K562 (cell line): ENCODE measurements at regions not wholly inside any gene's neighbourhood (a gene's known extent, or its start where the extent isn't known, plus 50 kb on each side); places are given as distances from the start of the nearest gene placed in this dataset.

Experiments used
- ATAC-seq: fragments of 200-7000 bp; cut with Tn5 transposase; 3 replicates; pipeline ENCODE4 v1.9.1; 2020; ENCODE audit warnings: moderate library complexity
- BruUV-seq: library from RNA; stranded (reverse); fragments of 400-500 nt; replicated peaks from 2 replicates; lab custom pipeline; 2021; lab: Mats Ljungman, UMichigan
- CTCF ChIA-PET: fragments of 300-600 bp; formaldehyde crosslinking; extraction: SDS; loops from one replicate; lab custom pipeline; 2021; ENCODE audit warnings: low intra/inter-chr PET ratio; lab: Yijun Ruan, JAX
- POLR2A ChIA-PET: fragments of 300-600, 350-650 bp; sonication (Branson Sonifier 250); formaldehyde crosslinking; extraction: SDS; loops from one replicate; lab custom pipeline; 2021; ENCODE audit warnings: antibody characterized with exemption, inconsistent platforms; lab: Yijun Ruan, JAX
- DNase-seq, 4 experiments: peaks; one replicate each; pipeline versions ENCODE4 v3.0.0 to v3.0.0-alpha.2; 2011 to 2018; ENCODE audit warnings: low spot score in 3 of 4, mixed read lengths in 3 of 4; ENCODE audit errors: extremely low read depth in 1 of 4
- FAIRE-seq: peaks from 2 replicates; lab custom pipeline; 2011; peaks lifted over from hg19 to GRCh38; lab: Jason Lieb, UNC
- H2AFZ ChIP-seq: 2 replicates; pipeline ENCODE4 v1.6.0; 2011; ENCODE audit warnings: low read depth, low read length, control low read depth, inconsistent platforms
- H3K27ac ChIP-seq: fragments of 200-600 bp; 3 replicates; pipeline ENCODE4 v1.8.0; 2011; ENCODE audit warnings: low read depth, mild to moderate bottlenecking, control low read depth, inconsistent platforms, low read length, moderate library complexity, mixed read lengths; ENCODE audit errors: extremely low read depth
- H3K27me3 ChIP-seq, 2 experiments: fragments of 300-600 bp in 1 of 2; 2 replicates in 1 of 2; 3 replicates in 1 of 2; pipeline versions ENCODE4 v1.6.0 to v1.8.0; 2011; ENCODE audit warnings: inconsistent platforms in 2 of 2, low read length in 2 of 2, mild to moderate bottlenecking in 1 of 2, mixed read lengths in 1 of 2, moderate library complexity in 1 of 2; ENCODE audit not compliant: control insufficient read depth in 2 of 2, insufficient read depth in 2 of 2
- H3K36me3 ChIP-seq: fragments of 300-600 bp; 3 replicates; pipeline ENCODE4 v1.8.0; 2011; ENCODE audit warnings: mild to moderate bottlenecking, low read length, inconsistent platforms; ENCODE audit not compliant: control insufficient read depth, insufficient read depth
- H3K4me1 ChIP-seq, 2 experiments: fragments of 200-600 bp in 1 of 2; replicated peaks in 1 of 2; 2 replicates in 1 of 2; 3 replicates in 1 of 2; pipeline versions ENCODE4 v1.5.1 to v1.8.0; 2011; ENCODE audit warnings: inconsistent platforms in 2 of 2, low read length in 2 of 2, mild to moderate bottlenecking in 1 of 2, mixed read lengths in 1 of 2, moderate library complexity in 1 of 2; ENCODE audit not compliant: control insufficient read depth in 2 of 2, insufficient read depth in 2 of 2
- H3K4me2 ChIP-seq: 2 replicates; pipeline ENCODE4 v1.6.1; 2011; ENCODE audit warnings: low read length, control low read depth, inconsistent platforms, mixed read lengths; ENCODE audit not compliant: insufficient read depth
- H3K4me3 ChIP-seq: fragments of 200-600 bp; sonication (generic), shearing (Covaris generic); 2 replicates; pipeline ENCODE4 v1.5.1; 2016; ENCODE audit warnings: control low read depth, inconsistent platforms
- H3K79me2 ChIP-seq: fragments of 200-600 bp; 3 replicates; pipeline ENCODE4 v1.8.0; 2011; ENCODE audit warnings: low read length, inconsistent platforms; ENCODE audit not compliant: control insufficient read depth, insufficient read depth
- H3K9ac ChIP-seq, 2 experiments: 2 replicates each; pipeline versions ENCODE4 v1.6.0 to v1.6.1; 2011; ENCODE audit warnings: low read depth in 2 of 2, low read length in 2 of 2, control low read depth in 1 of 2, inconsistent platforms in 1 of 2, mild to moderate bottlenecking in 1 of 2, mixed read lengths in 1 of 2; ENCODE audit not compliant: insufficient read depth in 1 of 2
- H3K9me1 ChIP-seq: one replicate; pipeline ENCODE4 v1.6.0; 2011; ENCODE audit warnings: inconsistent platforms, mild to moderate bottlenecking, low read length, moderate library complexity; ENCODE audit not compliant: control insufficient read depth, insufficient read depth
- H3K9me3 ChIP-seq: replicated peaks from 2 replicates; pipeline ENCODE4 v1.5.1; 2011; ENCODE audit warnings: low read depth, low read length, inconsistent platforms; ENCODE audit not compliant: control insufficient read depth, insufficient read depth
- H4K20me1 ChIP-seq: replicated peaks from 2 replicates; pipeline ENCODE4 v1.6.1; 2011; ENCODE audit warnings: low read length, inconsistent platforms, mixed read lengths; ENCODE audit not compliant: control insufficient read depth, insufficient read depth
- CCAR2 ChIP-seq: fragments of 200-400 bp; formaldehyde crosslinking; IDR thresholded peaks from 2 replicates; pipeline ENCODE4 v1.6.1; 2017; ENCODE audit warnings: mild to moderate bottlenecking, low read depth, low read length
- DPF2 ChIP-seq: fragments of 450-650 bp; IDR thresholded peaks from 2 replicates; pipeline ENCODE4 v1.6.1; 2016
- ESRRB ChIP-seq: fragments of 250-450 bp; sonication (Bioruptor Pico); IDR thresholded peaks from 2 replicates; pipeline ENCODE4 v1.5.0; 2020; ENCODE audit warnings: mild to moderate bottlenecking, moderate library complexity, borderline replicate concordance
- ETV5 ChIP-seq: sonication (generic); formaldehyde crosslinking; IDR thresholded peaks from 2 replicates; pipeline ENCODE4 v1.4.0; 2020; ENCODE audit warnings: low read depth, mild to moderate bottlenecking, missing genetic modification reagents
- ILF3 ChIP-seq: fragments of 450-650 bp; IDR thresholded peaks from 2 replicates; pipeline ENCODE4 v1.6.1; 2018; ENCODE audit warnings: antibody characterized with exemption, mild to moderate bottlenecking, moderate library complexity, borderline replicate concordance
- PRMT5 ChIP-seq: sonication (generic); formaldehyde crosslinking; IDR thresholded peaks from 2 replicates; pipeline ENCODE4 v1.5.0; 2020; ENCODE audit warnings: missing genetic modification reagents
- SLC30A9 ChIP-seq: fragments of 250-450 bp; sonication (Bioruptor Pico); IDR thresholded peaks from 2 replicates; pipeline ENCODE4 v1.8.0; 2022; ENCODE audit warnings: mild to moderate bottlenecking, moderate library complexity
- TAF15 ChIP-seq: fragments of 200-400 bp; formaldehyde crosslinking; IDR thresholded peaks from 2 replicates; pipeline ENCODE4 v1.6.1; 2017; ENCODE audit warnings: mild to moderate bottlenecking, low read depth, low read length, moderate library complexity
- WHSC1 ChIP-seq: IDR thresholded peaks from one replicate; pipeline ENCODE4 v1.6.1; 2012; ENCODE audit warnings: low read length, control low read depth, inconsistent platforms
- XRCC3 ChIP-seq: fragments of 450-650 bp; IDR thresholded peaks from 2 replicates; pipeline ENCODE4 v1.6.1; 2017; ENCODE audit warnings: mild to moderate bottlenecking, moderate library complexity
- YBX1 ChIP-seq: fragments of 450-650 bp; IDR thresholded peaks from 2 replicates; pipeline ENCODE4 v1.7.1; 2016; ENCODE audit warnings: mild to moderate bottlenecking
- ZNF217 ChIP-seq: sonication (generic); formaldehyde crosslinking; IDR thresholded peaks from 2 replicates; pipeline ENCODE4 v1.8.0; 2022; ENCODE audit warnings: mild to moderate bottlenecking, missing genetic modification reagents
- ZNF232 ChIP-seq: sonication (generic); formaldehyde crosslinking; IDR thresholded peaks from 2 replicates; pipeline ENCODE4 v1.8.0; 2022; ENCODE audit warnings: mild to moderate bottlenecking, missing genetic modification reagents
- ZNF239 ChIP-seq: fragments of 250-450 bp; sonication (Bioruptor Pico); IDR thresholded peaks from 2 replicates; pipeline ENCODE4 v1.4.0; 2020; ENCODE audit warnings: mild to moderate bottlenecking
- ZNF324 ChIP-seq: fragments of 250-450 bp; sonication (Bioruptor Pico); IDR thresholded peaks from 2 replicates; pipeline ENCODE4 v1.4.0; 2020; ENCODE audit warnings: mild to moderate bottlenecking
- ZNF696 ChIP-seq: fragments of 250-450 bp; sonication (Bioruptor Pico); conservative IDR thresholded peaks from 2 replicates; pipeline ENCODE4 v1.4.0; 2020; ENCODE audit warnings: mild to moderate bottlenecking, moderate library complexity
- WGBS: fragments of 100-300 bp; shearing (Covaris generic); methylation state at CpG from one replicate; pipeline ENCODE4 v1.1.6; 2016; ENCODE audit warnings: low coverage, mixed read lengths; ENCODE audit not compliant: insufficient coverage; ENCODE audit errors: missing lambda C conversion rate; 5-methylcytosine and 5-hydroxymethylcytosine counted together
- in situ Hi-C: fragments of 300-500 bp; cut with MboI; formaldehyde crosslinking; loops from 4 replicates; pipeline ENCODE4 v1.15.0; 2018; ENCODE audit warnings: inconsistent platforms, mixed read lengths
- intact Hi-C: fragments of 100-400 bp; cut with micrococcal nuclease; formaldehyde crosslinking; loops from 2 replicates; pipeline ENCODE4 v1.14.2; 2022
- TF ChIP-seq, protein P1 (sequence below): fragments of 250-450 bp; sonication (Bioruptor Pico); IDR thresholded peaks from 2 replicates; pipeline ENCODE4 v1.9.0; 2021; ENCODE audit warnings: mild to moderate bottlenecking, inconsistent platforms
- TF ChIP-seq, protein P2 (sequence below): conservative IDR thresholded peaks from 2 replicates; pipeline ENCODE4 v1.6.1; 2011; ENCODE audit warnings: low read depth, mild to moderate bottlenecking, low read length; ENCODE audit not compliant: control insufficient read depth
- TF ChIP-seq, protein P3 (sequence below): fragments of 450-650 bp; conservative IDR thresholded peaks from 2 replicates; pipeline ENCODE4 v1.6.1; 2016; ENCODE audit warnings: missing genetic modification characterization, low read depth, mild to moderate bottlenecking, missing compliant biosample characterization, moderate library complexity

DNA sequence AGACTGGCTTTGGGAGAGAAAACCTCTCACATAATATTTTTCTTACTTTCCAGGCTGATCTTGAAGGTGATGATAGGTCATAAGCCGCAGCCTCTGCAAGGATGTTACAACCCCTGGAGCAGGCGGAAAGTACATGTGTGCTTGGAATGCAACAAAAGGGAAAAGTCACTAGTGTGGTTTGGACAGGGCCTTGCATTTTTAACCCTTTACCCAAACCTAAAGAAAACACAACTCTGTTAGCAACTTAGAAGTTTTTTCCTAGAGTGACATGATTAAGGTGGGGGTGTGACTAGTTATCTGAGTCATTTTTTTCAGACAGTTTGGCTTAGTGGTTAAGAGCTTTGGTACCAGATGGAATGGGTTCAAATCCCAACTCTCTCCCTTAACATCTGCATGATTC lies 97.0 kb downstream of the TMEM30B start:
- FAIRE-seq (no peak), ATAC-seq (no peak)
- H3K9me1 ChIP-seq = no peaks in the 10 kb centered on the region

More for the DNA sequence above, 97.0 kb downstream of the TMEM30B start:
- no peak overlapping the region for H3K4me2 ChIP-seq
- no peaks in the 10 kb centered on the region for H3K9me3 ChIP-seq
- H3K79me2 ChIP-seq = no peaks in the 10 kb centered on the region
- no peak overlapping the region for H3K9ac ChIP-seq
- intact Hi-C loops (loop anchor here (10.0 kb wide), 1 partner anchor 149 kb away; no protein-coding TSS in a partner anchor), in situ Hi-C loops (no loop called here)
- no TSS peak for BruUV-seq
- CTCF ChIA-PET = no interaction called here
- POLR2A ChIA-PET = no interaction called here
- peaks cover 0 to 8% of the 10 kb centered on the region in 2 experiments; a peak in 2 of 5 replicates for H3K4me1 ChIP-seq
- TF ChIP-seq ETV5 = no peak
- no peak for TF ChIP-seq ZNF324 (CRISPR knock-in tag)
- no peak for TF ChIP-seq ZNF217 (CRISPR knock-in tag)
- TF ChIP-seq XRCC3 = no peak
- no peak for TF ChIP-seq CCAR2
- no peak for TF ChIP-seq PRMT5 (CRISPR knock-in tag)
- no peak for TF ChIP-seq SLC30A9 (CRISPR knock-in tag)
- TF ChIP-seq, protein P1, sequence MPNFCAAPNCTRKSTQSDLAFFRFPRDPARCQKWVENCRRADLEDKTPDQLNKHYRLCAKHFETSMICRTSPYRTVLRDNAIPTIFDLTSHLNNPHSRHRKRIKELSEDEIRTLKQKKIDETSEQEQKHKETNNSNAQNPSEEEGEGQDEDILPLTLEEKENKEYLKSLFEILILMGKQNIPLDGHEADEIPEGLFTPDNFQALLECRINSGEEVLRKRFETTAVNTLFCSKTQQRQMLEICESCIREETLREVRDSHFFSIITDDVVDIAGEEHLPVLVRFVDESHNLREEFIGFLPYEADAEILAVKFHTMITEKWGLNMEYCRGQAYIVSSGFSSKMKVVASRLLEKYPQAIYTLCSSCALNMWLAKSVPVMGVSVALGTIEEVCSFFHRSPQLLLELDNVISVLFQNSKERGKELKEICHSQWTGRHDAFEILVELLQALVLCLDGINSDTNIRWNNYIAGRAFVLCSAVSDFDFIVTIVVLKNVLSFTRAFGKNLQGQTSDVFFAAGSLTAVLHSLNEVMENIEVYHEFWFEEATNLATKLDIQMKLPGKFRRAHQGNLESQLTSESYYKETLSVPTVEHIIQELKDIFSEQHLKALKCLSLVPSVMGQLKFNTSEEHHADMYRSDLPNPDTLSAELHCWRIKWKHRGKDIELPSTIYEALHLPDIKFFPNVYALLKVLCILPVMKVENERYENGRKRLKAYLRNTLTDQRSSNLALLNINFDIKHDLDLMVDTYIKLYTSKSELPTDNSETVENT (CRISPR knock-in tag) = no peak
- TF ChIP-seq YBX1 = no peak
- TF ChIP-seq WHSC1 = no peak
- TF ChIP-seq, protein P2, sequence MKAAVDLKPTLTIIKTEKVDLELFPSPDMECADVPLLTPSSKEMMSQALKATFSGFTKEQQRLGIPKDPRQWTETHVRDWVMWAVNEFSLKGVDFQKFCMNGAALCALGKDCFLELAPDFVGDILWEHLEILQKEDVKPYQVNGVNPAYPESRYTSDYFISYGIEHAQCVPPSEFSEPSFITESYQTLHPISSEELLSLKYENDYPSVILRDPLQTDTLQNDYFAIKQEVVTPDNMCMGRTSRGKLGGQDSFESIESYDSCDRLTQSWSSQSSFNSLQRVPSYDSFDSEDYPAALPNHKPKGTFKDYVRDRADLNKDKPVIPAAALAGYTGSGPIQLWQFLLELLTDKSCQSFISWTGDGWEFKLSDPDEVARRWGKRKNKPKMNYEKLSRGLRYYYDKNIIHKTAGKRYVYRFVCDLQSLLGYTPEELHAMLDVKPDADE = no peak
- TF ChIP-seq ILF3 = no peak
- TF ChIP-seq ZNF232 (CRISPR knock-in tag) = no peak
- TF ChIP-seq TAF15 = no peak
- no peak for TF ChIP-seq DPF2
- no peak for TF ChIP-seq ESRRB
- TF ChIP-seq ZNF239 (CRISPR knock-in tag) = no peak
- TF ChIP-seq, protein P3, sequence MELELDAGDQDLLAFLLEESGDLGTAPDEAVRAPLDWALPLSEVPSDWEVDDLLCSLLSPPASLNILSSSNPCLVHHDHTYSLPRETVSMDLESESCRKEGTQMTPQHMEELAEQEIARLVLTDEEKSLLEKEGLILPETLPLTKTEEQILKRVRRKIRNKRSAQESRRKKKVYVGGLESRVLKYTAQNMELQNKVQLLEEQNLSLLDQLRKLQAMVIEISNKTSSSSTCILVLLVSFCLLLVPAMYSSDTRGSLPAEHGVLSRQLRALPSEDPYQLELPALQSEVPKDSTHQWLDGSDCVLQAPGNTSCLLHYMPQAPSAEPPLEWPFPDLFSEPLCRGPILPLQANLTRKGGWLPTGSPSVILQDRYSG (tag) = no peak
- no peak for TF ChIP-seq ZNF696
- no peak overlapping the region for H3K4me3 ChIP-seq
- H2AFZ ChIP-seq = no peak overlapping the region
- no peak for DNase-seq
- H3K36me3 ChIP-seq = no peaks in the 10 kb centered on the region
- no peak overlapping the region for H3K27ac ChIP-seq
- 22% methylated on average over 2 of the region's 2 CpGs for WGBS
- peaks cover 12 to 16% of the 10 kb centered on the region in 2 experiments; a peak in 4 of 5 replicates for H3K27me3 ChIP-seq
- no peaks in the 10 kb centered on the region; the same call in 1 of the 2 replicates for H4K20me1 ChIP-seq
